Pancreas (tissue), 10 donors: ENCODE measurements at regions not wholly inside any gene's neighbourhood (a gene's known extent, or its start where the extent isn't known, plus 50 kb on each side); places are given as distances from the start of the nearest gene placed in this dataset.

Source experiments
- ATAC-seq, 4 donors: fragments of 200-7000 bp; cut with Tn5 transposase; one replicate each; pipeline versions ENCODE4 v1.8.0 to v1.9.1; 2020; ENCODE audit warnings: mild to moderate bottlenecking in 4 of 4, moderate library complexity in 4 of 4
- DNase-seq, 6 donors: peaks; one replicate each; pipeline ENCODE4 v3.0.0-alpha.2; 2020
- FAIRE-seq: peaks from 2 replicates; lab custom pipeline; 2012; peaks lifted over from hg19 to GRCh38; lab: Jason Lieb, UNC
- H3K27ac ChIP-seq, 4 donors: fragments of 200-600 bp; sonication (generic); 1 replicate in 3 of 4; 2 replicates in 1 of 4; pipeline versions ENCODE4 v1.5.0 to v1.8.0; 2020
- H3K27me3 ChIP-seq, 4 donors: fragments of 200-600 bp; one replicate each; pipeline ENCODE4 v1.8.0; 2021
- H3K36me3 ChIP-seq, 3 donors: fragments of 200-600 bp; sonication (generic) in 1 of 3; one replicate each; pipeline versions ENCODE4 v1.5.0 to v1.8.0; 2020 to 2021
- H3K4me1 ChIP-seq, 3 donors: fragments of 200-600 bp; one replicate each; pipeline ENCODE4 v1.8.0; 2021
- H3K4me3 ChIP-seq, 4 donors: fragments of 200-600 bp; sonication (generic) in 2 of 4; one replicate each; pipeline versions ENCODE4 v1.5.0 to v1.8.0; 2020 to 2021
- H3K9me3 ChIP-seq, 4 donors: fragments of 200-600 bp; one replicate each; pipeline ENCODE4 v1.8.0; 2021
- CTCF ChIP-seq, 4 donors: fragments of 200-600 bp; sonication (generic) in 3 of 4; IDR thresholded peaks; one replicate each; pipeline versions ENCODE4 v1.5.0 to v1.8.0; 2021; ENCODE audit warnings: antibody characterized with exemption in 4 of 4
- WGBS, 2 donors: extraction: QIAGEN DNeasy Blood & Tissue Kit; methylation state at CpG; one replicate each; pipeline ENCODE4 v1.1.7; 2013; 5-methylcytosine and 5-hydroxymethylcytosine counted together
- intact Hi-C, 3 donors: fragments of 100-400 bp; cut with DNase I; formaldehyde crosslinking; loops; one replicate each; pipeline versions ENCODE4 v1.11.1 to v1.14.2; 2022
- donor health status: healthy with polysubstance abuse.
- donor health status: DM: no; HTN: no; CAD: no; lungs with moderate emphysema.
- donor health status: DM: no; HTN: no; CAD: no.
- donor health status: control.
- donor health status: control.
- donor health status: Bipolar disorder and iron deficiency.
- donor health status: DM: yes; HTN: yes; CAD: no.
- donor health status: DM: no; HTN: no; CAD: no.
- donor health status: DM: no; HTN: no; CAD: no.
- donor health status: DM: yes; HTN: yes; CAD: no.

DNA sequence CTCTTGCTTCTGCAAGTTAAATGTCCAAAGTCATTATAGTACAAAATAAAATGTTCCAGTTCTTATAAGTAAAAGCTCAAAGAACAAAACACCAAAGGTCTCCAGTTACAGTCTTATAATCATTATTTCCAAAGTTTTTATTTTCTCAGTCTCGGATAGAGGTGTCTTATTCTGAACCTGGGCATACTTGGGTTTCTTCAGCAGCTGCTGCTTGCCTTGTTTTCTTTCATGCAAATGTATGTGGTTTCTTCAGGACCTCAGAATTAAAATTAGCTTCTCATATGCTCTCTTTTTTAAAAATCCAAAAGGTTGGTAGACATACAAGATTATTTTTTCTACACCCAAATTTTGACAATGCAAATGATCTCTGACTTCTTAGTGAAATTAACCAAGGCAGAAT is 383.0 kb downstream of the METTL4 start:
- FAIRE-seq = no peak
- 46 to 75% methylated on average over 1 of the region's 1 CpG for WGBS, 2 donors

DNA sequence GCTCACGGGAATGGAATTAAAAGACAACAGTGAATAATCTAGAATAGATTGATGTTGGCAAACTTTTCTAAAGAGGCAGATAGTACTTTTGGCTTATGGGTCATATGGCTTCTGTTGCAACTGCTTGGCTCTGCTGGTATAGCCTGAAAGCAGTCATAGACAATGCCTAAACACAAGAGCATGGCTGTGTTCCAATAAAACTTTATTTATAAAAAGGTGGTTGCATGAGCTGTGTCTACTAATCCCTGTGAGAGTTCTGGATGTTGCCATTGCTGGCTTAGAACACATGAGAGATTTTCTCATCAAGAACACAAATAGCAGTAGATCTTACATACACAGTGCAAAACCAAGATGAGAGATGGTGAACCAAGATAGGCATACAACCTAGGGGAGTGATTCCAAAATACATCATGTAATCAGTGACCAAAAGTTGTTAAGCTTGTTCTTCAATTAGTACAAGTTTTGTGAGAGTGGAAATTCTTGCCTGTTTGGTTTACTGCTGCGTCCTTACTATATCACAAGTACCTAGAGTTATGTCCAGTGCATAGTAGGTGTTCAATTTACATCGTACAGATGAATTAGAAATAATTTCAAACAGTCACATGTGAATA is 380.0 kb downstream of the METTL4 start:
- no peaks in the 10 kb centered on the region for H3K9me3 ChIP-seq
- ATAC-seq (no peak), FAIRE-seq (no peak), DNase-seq (no peak)
- no peak overlapping the region for H3K27ac ChIP-seq
- H3K4me3 ChIP-seq = no peak overlapping the region
- H3K27me3 ChIP-seq = no peaks in the 10 kb centered on the region
- TF ChIP-seq CTCF (IDR thresholded peaks at IDR 0.05) = no peak
- no peaks in the 10 kb centered on the region for H3K36me3 ChIP-seq
- no peaks in the 10 kb centered on the region for H3K4me1 ChIP-seq
- intact Hi-C loops = no loop called here
- WGBS, 2 donors = 39 to 59% methylated on average over 3 of the region's 3 CpGs

More for the DNA sequence above, 383.0 kb downstream of the METTL4 start:
- intact Hi-C loops = no loop called here
- no peak overlapping the region for H3K4me3 ChIP-seq
- H3K9me3 ChIP-seq = no peaks in the 10 kb centered on the region
- H3K36me3 ChIP-seq = no peaks in the 10 kb centered on the region
- H3K4me1 ChIP-seq = no peaks in the 10 kb centered on the region
- TF ChIP-seq CTCF (IDR thresholded peaks at IDR 0.05) = no peak
- H3K27me3 ChIP-seq = no peaks in the 10 kb centered on the region
- H3K27ac ChIP-seq = no peak overlapping the region
- DNase-seq (no peak), ATAC-seq (no peak)

DNA sequence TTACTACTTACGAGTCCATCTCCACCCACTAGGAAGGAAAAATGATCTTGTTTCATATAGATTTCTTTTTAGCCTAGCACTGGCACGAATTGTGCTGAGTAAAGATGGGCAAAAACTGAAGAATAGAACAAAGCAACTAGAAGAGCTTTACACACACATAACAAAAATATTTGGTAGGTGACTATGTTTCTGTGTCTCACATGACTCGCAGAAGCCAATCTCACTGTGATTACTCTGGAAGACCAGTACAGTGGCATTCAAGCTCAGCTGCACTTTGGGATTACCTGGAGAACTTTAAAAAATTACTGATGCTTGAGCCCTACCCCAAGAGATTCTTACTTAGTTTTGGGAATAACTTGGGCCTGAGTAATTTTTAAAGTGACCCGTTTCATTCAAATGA is 378.7 kb downstream of the METTL4 start:
- no peak for DNase-seq
- no peak for FAIRE-seq
- 59 to 80% methylated on average over 4 of the region's 4 CpGs for WGBS, 2 donors
- no peak for TF ChIP-seq CTCF (IDR thresholded peaks at IDR 0.05)
- H3K36me3 ChIP-seq = no peaks in the 10 kb centered on the region
- no peak for ATAC-seq
- no peak overlapping the region for H3K4me3 ChIP-seq
- intact Hi-C loops = no loop called here
- no peaks in the 10 kb centered on the region for H3K9me3 ChIP-seq
- no peak overlapping the region for H3K27ac ChIP-seq
- H3K4me1 ChIP-seq = no peaks in the 10 kb centered on the region
- no peaks in the 10 kb centered on the region for H3K27me3 ChIP-seq

DNA sequence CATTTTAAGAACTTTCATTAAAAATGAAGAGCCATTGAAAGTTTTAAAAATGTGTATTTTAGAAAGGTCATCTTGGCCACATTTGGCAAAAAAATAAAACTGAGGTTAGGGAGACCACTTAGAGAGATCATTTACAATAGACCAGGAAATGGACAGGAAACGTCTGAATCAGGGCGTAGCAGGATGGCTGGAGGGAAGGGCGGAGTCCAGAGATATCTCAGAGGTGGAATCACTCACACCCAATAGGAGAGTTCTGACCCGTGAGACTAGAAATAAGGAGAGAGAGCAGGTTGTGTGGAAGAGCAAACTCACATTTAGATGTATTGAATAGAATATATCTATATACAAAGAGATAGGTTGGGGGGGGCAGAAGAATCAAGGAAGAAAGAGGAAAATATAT is 373.4 kb downstream of the METTL4 start:
- no peaks in the 10 kb centered on the region for H3K4me1 ChIP-seq
- ATAC-seq = no peak
- no peak for TF ChIP-seq CTCF (IDR thresholded peaks at IDR 0.05)
- intact Hi-C loops = no loop called here
- H3K27ac ChIP-seq = no peak overlapping the region
- 52 to 64% methylated on average over 4 of the region's 4 CpGs for WGBS, 2 donors
- H3K4me3 ChIP-seq = no peak overlapping the region
- DNase-seq = no peak
- H3K9me3 ChIP-seq = no peaks in the 10 kb centered on the region
- no peaks in the 10 kb centered on the region for H3K36me3 ChIP-seq
- no peak for FAIRE-seq
- no peaks in the 10 kb centered on the region for H3K27me3 ChIP-seq

GRCh38 chr18:2199060-2199459 is 372.2 kb downstream of the METTL4 start:
- no peak overlapping the region for H3K4me3 ChIP-seq
- no peak for TF ChIP-seq CTCF (IDR thresholded peaks at IDR 0.05)
- no peaks in the 10 kb centered on the region for H3K27me3 ChIP-seq
- no peak for FAIRE-seq
- no peaks in the 10 kb centered on the region for H3K36me3 ChIP-seq
- intact Hi-C loops = no loop called here
- H3K9me3 ChIP-seq = no peaks in the 10 kb centered on the region
- H3K27ac ChIP-seq = no peak overlapping the region
- H3K4me1 ChIP-seq = no peaks in the 10 kb centered on the region
- no peak for ATAC-seq
- 48 to 50% methylated on average over 2 of the region's 2 CpGs for WGBS, 2 donors
- no peak for DNase-seq
